ENCODE measurements at regions not wholly inside any gene's neighbourhood (a gene's known extent, or its start where the extent isn't known, plus 50 kb on each side); places are given as distances from the start of the nearest gene placed in this dataset.

DNA sequence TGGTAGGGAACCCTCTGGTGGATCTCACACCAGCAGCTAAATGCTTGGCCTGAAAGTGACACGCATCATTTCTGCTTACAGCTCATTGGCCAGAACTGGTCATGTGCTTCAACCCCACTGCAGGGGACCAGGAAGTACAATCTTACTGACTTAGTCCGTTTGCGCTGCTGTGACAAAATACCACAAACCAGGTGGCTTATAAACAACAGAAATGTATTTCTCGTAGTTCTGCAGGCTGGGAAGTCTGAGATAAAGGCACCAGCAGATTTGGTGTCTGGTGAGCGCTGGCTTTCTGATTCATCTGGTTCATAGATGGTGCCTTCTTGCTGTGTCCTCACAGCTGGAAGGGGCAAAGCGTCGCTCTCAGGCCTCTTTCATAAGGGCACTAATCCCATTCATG is 77.4 kb upstream of the SELENOK start:
- no peak overlapping the region for H3K27ac ChIP-seq
- H3K36me3 ChIP-seq (ENCODE audit: insufficient read depth, low read length): no peaks in the 10 kb centered on the region
- TF ChIP-seq FOXP2 (optimal IDR thresholded peaks at IDR 0.05; ENCODE audit: control extremely low read depth, extremely low read length, insufficient read depth): no peak
- H3K4me3 ChIP-seq: no peak overlapping the region
- no peaks in the 10 kb centered on the region for H3K9me3 ChIP-seq (ENCODE audit: low read depth, low read length)
- no peak overlapping the region for H3K9ac ChIP-seq (ENCODE audit: insufficient read length)
- no peak for DNase-seq (ENCODE audit: low read depth, low spot score)

DNA sequence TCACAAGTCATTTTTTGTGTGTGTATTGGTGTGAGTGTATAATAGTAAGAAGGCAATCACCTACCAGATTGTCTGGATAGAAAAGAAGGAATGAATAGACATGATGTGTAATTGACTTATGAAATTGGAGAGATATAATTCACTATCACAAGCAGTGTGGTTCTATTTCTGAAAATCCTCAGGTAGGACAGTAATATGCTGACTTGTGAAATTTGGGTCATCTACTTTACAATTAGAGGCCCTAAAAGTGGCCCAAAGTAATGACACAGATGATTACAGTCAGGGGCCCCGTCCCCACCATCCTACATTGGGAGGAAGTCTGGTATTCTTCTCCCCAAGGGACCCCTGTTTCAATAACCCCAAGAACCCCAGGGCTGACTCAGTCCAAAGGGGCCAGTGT is 73.6 kb upstream of the SELENOK start:
- H3K27ac ChIP-seq: no peak overlapping the region
- TF ChIP-seq POLR2AphosphoS5 (IDR thresholded peaks at IDR 0.05; ENCODE audit: borderline replicate concordance, low read depth, low read length): no peak
- no peak for TF ChIP-seq EZH2 (IDR thresholded peaks at IDR 0.05)
- TF ChIP-seq FOXP2 (optimal IDR thresholded peaks at IDR 0.05; ENCODE audit: control extremely low read depth, extremely low read length, insufficient read depth): no peak
- H3K36me3 ChIP-seq (ENCODE audit: insufficient read depth, low read length): no peaks in the 10 kb centered on the region
- DNase-seq (ENCODE audit: low read depth, low spot score): no peak
- H3K4me3 ChIP-seq: no peak overlapping the region
- H3K9ac ChIP-seq (ENCODE audit: insufficient read length): no peak overlapping the region
- H3K9me3 ChIP-seq (ENCODE audit: low read depth, low read length): no peaks in the 10 kb centered on the region

DNA sequence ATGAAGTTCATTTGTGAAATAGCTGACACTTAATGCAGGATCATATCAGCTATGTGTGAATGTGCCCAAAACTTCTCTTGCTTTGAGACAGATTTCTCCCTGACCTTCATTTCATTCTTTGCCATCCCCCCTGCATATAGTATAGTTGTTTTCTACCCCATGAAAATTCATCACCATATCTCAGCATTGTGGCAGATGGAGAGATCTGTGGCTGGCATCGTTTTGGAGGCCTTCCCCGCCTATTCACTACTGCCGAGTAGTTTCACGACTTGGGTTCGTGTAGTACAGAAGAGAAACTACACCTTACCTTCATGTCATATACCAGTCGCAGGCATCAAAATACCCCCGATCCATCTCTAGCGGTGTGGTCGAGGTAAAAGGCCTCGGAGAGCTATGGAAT is 66.2 kb upstream of the SELENOK start:
- Histone ChIP-seq H3K27ac (no peak overlapping the region), H3K36me3 (ENCODE audit: insufficient read depth, low read length) (no peaks in the 10 kb centered on the region), H3K9ac (ENCODE audit: insufficient read length) (no peak overlapping the region), H3K4me3 (no peak overlapping the region), H3K9me3 (ENCODE audit: low read depth, low read length) (no peaks in the 10 kb centered on the region)
- DNase-seq (ENCODE audit: low read depth, low spot score): no peak
- no peak for TF ChIP-seq POLR2AphosphoS5 (IDR thresholded peaks at IDR 0.05; ENCODE audit: borderline replicate concordance, low read depth, low read length)
- TF ChIP-seq FOXP2 (optimal IDR thresholded peaks at IDR 0.05; ENCODE audit: control extremely low read depth, extremely low read length, insufficient read depth): no peak
- TF ChIP-seq EZH2 (IDR thresholded peaks at IDR 0.05): no peak

DNA sequence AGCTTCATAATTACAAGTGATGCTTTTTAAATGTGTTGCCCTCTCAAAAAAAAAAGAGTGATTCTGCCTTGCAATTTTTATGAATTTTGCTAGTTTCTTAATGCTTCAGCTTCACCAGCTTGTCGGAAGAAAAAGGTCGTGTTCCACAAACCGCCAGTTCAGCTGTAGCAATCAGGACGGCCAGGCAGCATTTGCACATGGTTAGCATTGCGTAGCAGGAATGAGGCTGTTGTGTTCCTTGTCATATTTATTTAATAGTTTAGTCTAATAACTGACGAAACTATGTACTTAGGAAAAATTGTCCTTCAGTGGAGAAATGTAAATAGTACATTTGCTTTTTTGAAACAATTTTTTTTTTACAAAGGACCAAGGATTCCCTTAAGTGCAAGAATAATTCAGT is 64.9 kb upstream of the SELENOK start:
- no peak for DNase-seq (ENCODE audit: low read depth, low spot score)
- Histone ChIP-seq H3K9ac (ENCODE audit: insufficient read length) (no peak overlapping the region), H3K9me3 (ENCODE audit: low read depth, low read length) (no peaks in the 10 kb centered on the region), H3K27ac (no peak overlapping the region), H3K36me3 (ENCODE audit: insufficient read depth, low read length) (no peaks in the 10 kb centered on the region), H3K4me3 (no peak overlapping the region)
- TF ChIP-seq EZH2 (IDR thresholded peaks at IDR 0.05): no peak
- TF ChIP-seq FOXP2 (optimal IDR thresholded peaks at IDR 0.05; ENCODE audit: control extremely low read depth, extremely low read length, insufficient read depth): no peak
- no peak for TF ChIP-seq POLR2AphosphoS5 (IDR thresholded peaks at IDR 0.05; ENCODE audit: borderline replicate concordance, low read depth, low read length)

DNA sequence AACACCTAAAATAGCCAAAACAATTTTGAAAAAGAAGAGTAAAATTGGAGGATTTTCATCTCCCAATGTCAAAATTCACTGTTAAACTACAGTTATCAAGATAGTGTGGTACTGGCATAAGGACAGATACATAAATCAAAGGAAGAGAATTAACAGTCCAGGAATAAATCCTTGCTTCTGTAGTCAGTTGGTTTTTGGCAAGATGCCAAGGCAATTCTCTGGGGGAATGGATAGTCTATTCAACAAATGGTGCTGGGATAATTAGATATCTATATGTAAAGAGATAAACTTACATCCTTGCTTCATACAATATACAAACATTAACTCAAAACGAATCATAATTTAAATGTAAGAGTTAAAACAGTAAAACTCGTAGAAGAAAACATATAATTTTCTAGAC is 57.9 kb upstream of the SELENOK start:
- H3K9me3 ChIP-seq (ENCODE audit: low read depth, low read length): no peaks in the 10 kb centered on the region
- TF ChIP-seq FOXP2 (optimal IDR thresholded peaks at IDR 0.05; ENCODE audit: control extremely low read depth, extremely low read length, insufficient read depth): no peak
- no peak for TF ChIP-seq POLR2AphosphoS5 (IDR thresholded peaks at IDR 0.05; ENCODE audit: borderline replicate concordance, low read depth, low read length)
- no peak for TF ChIP-seq EZH2 (IDR thresholded peaks at IDR 0.05)
- no peak overlapping the region for H3K4me3 ChIP-seq
- no peaks in the 10 kb centered on the region for H3K36me3 ChIP-seq (ENCODE audit: insufficient read depth, low read length)
- no peak overlapping the region for H3K9ac ChIP-seq (ENCODE audit: insufficient read length)
- no peak for DNase-seq (ENCODE audit: low read depth, low spot score)
- H3K27ac ChIP-seq: no peak overlapping the region

DNA sequence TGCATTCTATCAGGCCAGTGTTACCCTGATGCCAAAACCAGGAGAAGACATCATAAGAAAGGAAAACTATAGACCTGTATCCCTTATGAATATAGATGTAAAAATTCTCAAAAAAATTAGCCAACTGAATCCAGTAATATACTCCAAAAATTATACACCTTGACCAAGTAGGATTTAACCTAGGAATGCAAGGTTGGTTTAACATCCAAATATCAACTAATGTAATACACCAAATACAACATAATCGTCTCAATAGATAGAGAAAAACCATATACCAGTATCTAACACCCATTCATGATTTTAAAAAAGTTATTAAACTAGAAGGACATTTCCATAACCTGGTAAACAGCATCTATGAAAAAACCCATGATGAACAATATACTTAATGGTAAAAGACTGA is 56.5 kb upstream of the SELENOK start:
- H3K4me3 ChIP-seq: no peak overlapping the region
- H3K36me3 ChIP-seq (ENCODE audit: insufficient read depth, low read length): no peaks in the 10 kb centered on the region
- H3K9me3 ChIP-seq (ENCODE audit: low read depth, low read length): no peaks in the 10 kb centered on the region
- H3K9ac ChIP-seq (ENCODE audit: insufficient read length): no peak overlapping the region
- H3K27ac ChIP-seq: no peak overlapping the region
- no peak for DNase-seq (ENCODE audit: low read depth, low spot score)
- TF ChIP-seq POLR2AphosphoS5 (IDR thresholded peaks at IDR 0.05; ENCODE audit: borderline replicate concordance, low read depth, low read length) (no peak), FOXP2 (optimal IDR thresholded peaks at IDR 0.05; ENCODE audit: control extremely low read depth, extremely low read length, insufficient read depth) (no peak), EZH2 (IDR thresholded peaks at IDR 0.05) (no peak)

DNA sequence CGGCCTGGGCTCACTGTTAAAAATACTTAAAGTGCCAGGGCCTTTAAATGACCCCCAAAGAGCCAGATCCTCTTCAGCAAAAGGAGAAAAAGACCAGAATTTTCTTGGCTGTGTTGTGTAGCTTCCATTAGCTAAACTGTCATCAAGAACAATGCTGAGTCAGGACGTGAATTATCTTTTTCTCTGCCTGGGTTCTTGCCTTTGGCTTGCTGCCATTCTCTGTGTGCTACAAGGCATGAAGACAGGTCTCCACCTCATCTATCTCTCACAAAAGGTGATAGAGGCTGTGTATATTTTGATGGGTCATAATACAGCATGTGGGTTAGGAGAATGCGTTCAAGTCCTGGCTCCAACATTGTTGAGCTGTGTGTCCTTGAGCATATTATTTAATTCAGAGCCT is 52.4 kb upstream of the SELENOK start:
- Histone ChIP-seq H3K9me3 (ENCODE audit: low read depth, low read length) (no peaks in the 10 kb centered on the region), H3K36me3 (ENCODE audit: insufficient read depth, low read length) (no peaks in the 10 kb centered on the region), H3K9ac (ENCODE audit: insufficient read length) (no peak overlapping the region), H3K27ac (no peak overlapping the region), H3K4me3 (no peak overlapping the region)
- no peak for DNase-seq (ENCODE audit: low read depth, low spot score)
- no peak for TF ChIP-seq EZH2 (IDR thresholded peaks at IDR 0.05)
- no peak for TF ChIP-seq FOXP2 (optimal IDR thresholded peaks at IDR 0.05; ENCODE audit: control extremely low read depth, extremely low read length, insufficient read depth)
- TF ChIP-seq POLR2AphosphoS5 (IDR thresholded peaks at IDR 0.05; ENCODE audit: borderline replicate concordance, low read depth, low read length): no peak

DNA sequence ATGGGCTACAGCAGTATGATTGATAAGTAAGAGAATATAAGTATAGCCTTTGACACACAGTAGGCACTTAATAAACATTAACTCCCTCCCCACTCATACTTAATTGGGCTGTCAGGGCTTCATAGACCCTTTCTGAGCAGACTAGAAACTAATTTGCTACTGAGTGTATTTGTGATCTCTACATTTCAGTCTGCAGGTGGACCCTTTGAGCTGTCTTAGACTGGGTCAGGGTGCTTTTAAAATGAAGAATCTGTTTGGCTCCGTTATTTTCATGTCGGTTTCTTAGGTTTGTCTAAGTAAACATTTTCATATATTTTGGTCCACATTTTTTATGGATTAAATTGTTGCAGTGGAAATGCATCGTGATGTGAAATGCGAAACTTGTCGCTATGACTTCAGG is 50.3 kb upstream of the SELENOK start:
- TF ChIP-seq POLR2AphosphoS5 (IDR thresholded peaks at IDR 0.05; ENCODE audit: borderline replicate concordance, low read depth, low read length): no peak
- no peak for TF ChIP-seq FOXP2 (optimal IDR thresholded peaks at IDR 0.05; ENCODE audit: control extremely low read depth, extremely low read length, insufficient read depth)
- no peak for TF ChIP-seq EZH2 (IDR thresholded peaks at IDR 0.05)
- no peak overlapping the region for H3K27ac ChIP-seq
- no peak overlapping the region for H3K9ac ChIP-seq (ENCODE audit: insufficient read length)
- DNase-seq (ENCODE audit: low read depth, low spot score): no peak
- no peaks in the 10 kb centered on the region for H3K36me3 ChIP-seq (ENCODE audit: insufficient read depth, low read length)
- no peaks in the 10 kb centered on the region for H3K9me3 ChIP-seq (ENCODE audit: low read depth, low read length)
- H3K4me3 ChIP-seq: no peak overlapping the region
